Panc1 (cell line): ENCODE measurements at regions not wholly inside any gene's neighbourhood (a gene's known extent, or its start where the extent isn't known, plus 50 kb on each side); places are given as distances from the start of the nearest gene placed in this dataset.

Experiments
- ATAC-seq: fragments of 200-7000 bp; cut with Tn5 transposase; 2 replicates; pipeline ENCODE4 v1.9.1; 2020; ENCODE audit warnings: mild to moderate bottlenecking, moderate library complexity
- BruUV-seq: library from RNA; stranded (reverse); fragments of 400-500 nt; replicated peaks from 2 replicates; lab custom pipeline; 2021; lab: Mats Ljungman, UMichigan
- CTCF ChIA-PET: fragments of 300-600 bp; sonication (Branson Sonifier 250); formaldehyde crosslinking; loops from one replicate; lab custom pipeline; 2022; ENCODE audit warnings: antibody characterized with exemption; lab: Charles Lee
- POLR2A ChIA-PET: fragments of 300-600 bp; sonication (Branson Sonifier 250); formaldehyde crosslinking; loops from one replicate; lab custom pipeline; 2022; ENCODE audit warnings: antibody characterized with exemption; lab: Charles Lee
- DNase-seq: peaks from one replicate; pipeline ENCODE4 v3.0.0-alpha.2; 2010; ENCODE audit warnings: low read depth, low spot score
- H3K27ac ChIP-seq: 2 replicates; pipeline ENCODE4 v1.5.1; 2011; ENCODE audit warnings: mild to moderate bottlenecking, low read length, inconsistent platforms
- H3K27me3 ChIP-seq: fragments of 200-500 bp; sonication (Bioruptor generic); 2 replicates; pipeline ENCODE4 v1.6.0; 2014; ENCODE audit warnings: low read length, inconsistent platforms; ENCODE audit not compliant: control insufficient read depth, insufficient read depth
- H3K36me3 ChIP-seq: fragments of 200-500 bp; sonication (Bioruptor generic); 2 replicates; pipeline ENCODE4 v1.5.1; 2014; ENCODE audit warnings: inconsistent platforms, mild to moderate bottlenecking, low read length, moderate library complexity; ENCODE audit not compliant: control insufficient read depth, insufficient read depth
- H3K4me1 ChIP-seq: 2 replicates; pipeline ENCODE4 v1.5.1; 2011; ENCODE audit warnings: inconsistent platforms, mild to moderate bottlenecking, low read length, moderate library complexity; ENCODE audit not compliant: control insufficient read depth, insufficient read depth
- H3K4me3 ChIP-seq, 2 experiments: 2 replicates each; pipeline ENCODE4 v1.5.1; 2011 to 2012; ENCODE audit warnings: low read depth in 2 of 2, low read length in 2 of 2, mild to moderate bottlenecking in 2 of 2, inconsistent platforms in 1 of 2, moderate library complexity in 1 of 2
- H3K9me3 ChIP-seq: fragments of 200-500 bp; sonication (Bioruptor generic); 2 replicates; pipeline ENCODE4 v1.5.1; 2014; ENCODE audit warnings: low read depth, mild to moderate bottlenecking, inconsistent platforms, low read length, moderate library complexity; ENCODE audit not compliant: control insufficient read depth, insufficient read depth
- POLR2AphosphoS5 ChIP-seq: IDR thresholded peaks from 2 replicates; pipeline ENCODE4 v1.6.1; 2012; ENCODE audit warnings: mild to moderate bottlenecking, low read depth, low read length, moderate library complexity
- SIN3A ChIP-seq: IDR thresholded peaks from 2 replicates; pipeline ENCODE4 v1.6.1; 2012; ENCODE audit warnings: low read depth, mild to moderate bottlenecking, low read length, moderate library complexity, borderline replicate concordance; ENCODE audit not compliant: insufficient read depth
- TCF7L2 ChIP-seq: IDR thresholded peaks from 2 replicates; pipeline ENCODE4 v1.6.1; 2011; ENCODE audit warnings: mild to moderate bottlenecking, low read depth, low read length, inconsistent platforms
- in situ Hi-C: cut with HindIII; loops from 2 replicates; pipeline ENCODE4 v1.10.0; 2016; ENCODE audit warnings: low sequenced_read_pairs, low pct_unique_long_range_greater_than_20kb
- intact Hi-C: fragments of 100-400 bp; cut with micrococcal nuclease; formaldehyde crosslinking; loops from one replicate; pipeline ENCODE4 v1.10.0; 2022; ENCODE audit not compliant: unreplicated experiment
- TF ChIP-seq, protein P1 (sequence below), 2 experiments: IDR thresholded peaks; 2 replicates each; pipeline ENCODE4 v1.6.1; 2011 to 2012; ENCODE audit warnings: low read depth in 2 of 2, control low read depth in 1 of 2, low read length in 1 of 2, mild to moderate bottlenecking in 1 of 2, moderate library complexity in 1 of 2; ENCODE audit not compliant: insufficient read depth in 1 of 2
- TF ChIP-seq, protein P2 (sequence below): fragments of 450-650 bp; IDR thresholded peaks from 2 replicates; pipeline ENCODE4 v1.5.1; 2017; ENCODE audit warnings: mild to moderate bottlenecking

DNA sequence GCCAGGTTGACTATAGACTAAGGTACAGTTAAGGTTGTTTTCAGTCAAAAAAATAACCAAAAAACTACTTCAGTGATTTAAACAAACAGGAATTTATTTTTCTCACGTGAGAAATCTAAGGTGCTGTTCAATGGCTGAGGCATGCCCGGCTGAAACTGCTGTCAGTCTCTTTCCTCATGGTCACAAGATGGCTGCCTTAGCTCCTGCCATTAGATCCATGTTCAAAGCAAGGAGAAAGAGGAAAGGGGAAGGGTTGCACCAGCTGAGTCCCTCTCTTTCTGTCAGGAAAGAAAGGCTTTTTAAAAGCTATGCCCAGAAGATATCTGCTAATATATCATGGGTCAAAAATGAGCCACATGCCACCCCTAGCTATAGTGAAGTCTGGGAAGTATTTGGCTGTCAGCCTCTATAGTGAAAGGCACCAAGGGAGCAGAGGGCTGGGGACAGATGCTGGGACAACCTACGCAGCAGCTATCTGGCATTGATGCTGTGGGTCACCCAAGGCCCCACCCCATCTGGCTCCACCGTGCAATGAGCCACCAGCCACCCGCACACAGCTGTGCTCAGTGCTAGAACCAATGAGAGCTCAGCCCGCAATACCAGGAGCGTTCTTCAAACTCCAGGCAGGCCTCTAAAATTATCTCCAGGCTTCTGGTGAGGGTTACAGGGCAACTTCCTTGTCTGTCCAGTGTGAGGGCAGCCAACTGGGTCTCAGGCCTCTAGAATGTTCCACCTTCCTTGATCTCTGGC, 64.7 kb upstream of the GATA2 start:
- H3K9me3 ChIP-seq: no peaks in the 10 kb centered on the region
- TF ChIP-seq TCF7L2: no peak
- TF ChIP-seq POLR2AphosphoS5: no peak
- TF ChIP-seq, protein P1, sequence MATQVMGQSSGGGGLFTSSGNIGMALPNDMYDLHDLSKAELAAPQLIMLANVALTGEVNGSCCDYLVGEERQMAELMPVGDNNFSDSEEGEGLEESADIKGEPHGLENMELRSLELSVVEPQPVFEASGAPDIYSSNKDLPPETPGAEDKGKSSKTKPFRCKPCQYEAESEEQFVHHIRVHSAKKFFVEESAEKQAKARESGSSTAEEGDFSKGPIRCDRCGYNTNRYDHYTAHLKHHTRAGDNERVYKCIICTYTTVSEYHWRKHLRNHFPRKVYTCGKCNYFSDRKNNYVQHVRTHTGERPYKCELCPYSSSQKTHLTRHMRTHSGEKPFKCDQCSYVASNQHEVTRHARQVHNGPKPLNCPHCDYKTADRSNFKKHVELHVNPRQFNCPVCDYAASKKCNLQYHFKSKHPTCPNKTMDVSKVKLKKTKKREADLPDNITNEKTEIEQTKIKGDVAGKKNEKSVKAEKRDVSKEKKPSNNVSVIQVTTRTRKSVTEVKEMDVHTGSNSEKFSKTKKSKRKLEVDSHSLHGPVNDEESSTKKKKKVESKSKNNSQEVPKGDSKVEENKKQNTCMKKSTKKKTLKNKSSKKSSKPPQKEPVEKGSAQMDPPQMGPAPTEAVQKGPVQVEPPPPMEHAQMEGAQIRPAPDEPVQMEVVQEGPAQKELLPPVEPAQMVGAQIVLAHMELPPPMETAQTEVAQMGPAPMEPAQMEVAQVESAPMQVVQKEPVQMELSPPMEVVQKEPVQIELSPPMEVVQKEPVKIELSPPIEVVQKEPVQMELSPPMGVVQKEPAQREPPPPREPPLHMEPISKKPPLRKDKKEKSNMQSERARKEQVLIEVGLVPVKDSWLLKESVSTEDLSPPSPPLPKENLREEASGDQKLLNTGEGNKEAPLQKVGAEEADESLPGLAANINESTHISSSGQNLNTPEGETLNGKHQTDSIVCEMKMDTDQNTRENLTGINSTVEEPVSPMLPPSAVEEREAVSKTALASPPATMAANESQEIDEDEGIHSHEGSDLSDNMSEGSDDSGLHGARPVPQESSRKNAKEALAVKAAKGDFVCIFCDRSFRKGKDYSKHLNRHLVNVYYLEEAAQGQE (IDR thresholded peaks at IDR 0.05; ENCODE audit: insufficient read depth in 1 of 2, low read depth in 2 of 2, low read length in 1 of 2): no peak
- no peak for TF ChIP-seq SIN3A
- TF ChIP-seq, protein P2, sequence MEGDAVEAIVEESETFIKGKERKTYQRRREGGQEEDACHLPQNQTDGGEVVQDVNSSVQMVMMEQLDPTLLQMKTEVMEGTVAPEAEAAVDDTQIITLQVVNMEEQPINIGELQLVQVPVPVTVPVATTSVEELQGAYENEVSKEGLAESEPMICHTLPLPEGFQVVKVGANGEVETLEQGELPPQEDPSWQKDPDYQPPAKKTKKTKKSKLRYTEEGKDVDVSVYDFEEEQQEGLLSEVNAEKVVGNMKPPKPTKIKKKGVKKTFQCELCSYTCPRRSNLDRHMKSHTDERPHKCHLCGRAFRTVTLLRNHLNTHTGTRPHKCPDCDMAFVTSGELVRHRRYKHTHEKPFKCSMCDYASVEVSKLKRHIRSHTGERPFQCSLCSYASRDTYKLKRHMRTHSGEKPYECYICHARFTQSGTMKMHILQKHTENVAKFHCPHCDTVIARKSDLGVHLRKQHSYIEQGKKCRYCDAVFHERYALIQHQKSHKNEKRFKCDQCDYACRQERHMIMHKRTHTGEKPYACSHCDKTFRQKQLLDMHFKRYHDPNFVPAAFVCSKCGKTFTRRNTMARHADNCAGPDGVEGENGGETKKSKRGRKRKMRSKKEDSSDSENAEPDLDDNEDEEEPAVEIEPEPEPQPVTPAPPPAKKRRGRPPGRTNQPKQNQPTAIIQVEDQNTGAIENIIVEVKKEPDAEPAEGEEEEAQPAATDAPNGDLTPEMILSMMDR: no peak
- 0 out of 2 replicates have a peak, but pooled peaks cover 3% of the 10 kb centered on the region for H3K4me1 ChIP-seq
- no peak for ATAC-seq
- intact Hi-C loops: no loop called here
- no peak overlapping the region for H3K4me3 ChIP-seq
- BruUV-seq: no TSS peak
- in situ Hi-C loops: no loop called here
- ChIA-PET POLR2A (no interaction called here), CTCF (no interaction called here)
- no peak overlapping the region for H3K27ac ChIP-seq
- DNase-seq: no peak
- no peaks in the 10 kb centered on the region for H3K27me3 ChIP-seq
- H3K36me3 ChIP-seq: no peaks in the 10 kb centered on the region

DNA sequence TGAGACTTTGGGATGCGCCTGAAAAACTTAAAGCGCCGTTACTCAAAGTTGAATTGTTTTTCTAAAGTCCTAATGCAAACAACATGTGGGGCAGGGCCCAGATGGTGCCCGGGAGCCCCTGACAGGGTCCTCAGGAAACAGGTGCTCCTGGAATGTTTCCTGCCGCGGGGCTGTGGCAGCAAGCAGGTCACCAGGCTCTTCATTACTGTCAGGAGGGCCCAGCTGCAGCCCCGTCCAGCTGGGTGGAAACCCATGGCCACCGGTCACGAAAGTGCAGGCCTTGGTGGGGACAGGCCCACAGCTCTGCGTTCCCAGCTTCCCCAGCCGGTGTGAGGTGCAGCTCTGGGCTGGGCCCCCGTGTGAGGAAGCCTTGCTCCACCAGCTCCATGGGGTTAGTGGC, 63.9 kb upstream of the GATA2 start:
- no TSS peak for BruUV-seq
- 0 out of 2 replicates have a peak, but pooled peaks cover 3% of the 10 kb centered on the region for H3K4me1 ChIP-seq
- DNase-seq (no peak), ATAC-seq (no peak)
- no peaks in the 10 kb centered on the region for H3K27me3 ChIP-seq
- ChIA-PET CTCF (no interaction called here), POLR2A (no interaction called here)
- TF ChIP-seq TCF7L2 (no peak), SIN3A (no peak), POLR2AphosphoS5 (no peak)
- TF ChIP-seq, protein P1 (IDR thresholded peaks at IDR 0.05; ENCODE audit: insufficient read depth in 1 of 2, low read depth in 2 of 2, low read length in 1 of 2): no peak
- TF ChIP-seq, protein P2: no peak
- intact Hi-C loops (no loop called here), in situ Hi-C loops (no loop called here)
- H3K27ac ChIP-seq: no peak overlapping the region
- no peaks in the 10 kb centered on the region for H3K9me3 ChIP-seq
- H3K36me3 ChIP-seq: no peaks in the 10 kb centered on the region
- H3K4me3 ChIP-seq: no peak overlapping the region
